ENCODE measurements at regions not wholly inside any gene's neighbourhood (a gene's known extent, or its start where the extent isn't known, plus 50 kb on each side); places are given as distances from the start of the nearest gene placed in this dataset.

DNA sequence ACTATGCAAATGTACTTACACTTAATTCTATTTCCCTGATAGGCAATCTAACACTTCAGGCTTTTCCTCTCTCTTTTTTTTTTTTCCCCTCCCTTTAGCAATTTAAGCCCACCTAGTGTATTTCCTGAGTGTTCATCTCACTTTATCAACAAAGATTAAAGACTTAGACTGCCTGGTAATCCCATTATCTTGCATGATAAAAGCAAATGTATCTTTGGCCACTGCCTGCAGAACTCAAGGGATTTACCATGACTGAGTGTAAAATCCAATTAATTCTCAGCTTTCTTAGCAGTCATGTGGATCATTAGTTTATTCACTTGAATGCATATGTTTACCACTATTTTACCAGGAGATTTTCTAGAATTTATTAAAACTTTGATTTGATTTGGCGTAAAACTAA is 1102.2 kb upstream of the GYPC start:
- Histone ChIP-seq H3K9me3 (ENCODE audit: control insufficient read depth, insufficient read depth, low read length) (no peaks in the 10 kb centered on the region; the same call in 1 of the 2 replicates), H3K4me3 (ENCODE audit: low read depth, low read length) (no peak overlapping the region), H3K27ac (ENCODE audit: low read depth, low read length) (no peak overlapping the region), H3K27me3 (ENCODE audit: control insufficient read depth, insufficient read depth, low read length) (no peaks in the 10 kb centered on the region)
- CTCF ChIA-PET = no interaction called here
- no peak for DNase-seq (ENCODE audit: low read depth, low spot score)
- POLR2A ChIA-PET = no interaction called here
- TF ChIP-seq, protein P1, sequence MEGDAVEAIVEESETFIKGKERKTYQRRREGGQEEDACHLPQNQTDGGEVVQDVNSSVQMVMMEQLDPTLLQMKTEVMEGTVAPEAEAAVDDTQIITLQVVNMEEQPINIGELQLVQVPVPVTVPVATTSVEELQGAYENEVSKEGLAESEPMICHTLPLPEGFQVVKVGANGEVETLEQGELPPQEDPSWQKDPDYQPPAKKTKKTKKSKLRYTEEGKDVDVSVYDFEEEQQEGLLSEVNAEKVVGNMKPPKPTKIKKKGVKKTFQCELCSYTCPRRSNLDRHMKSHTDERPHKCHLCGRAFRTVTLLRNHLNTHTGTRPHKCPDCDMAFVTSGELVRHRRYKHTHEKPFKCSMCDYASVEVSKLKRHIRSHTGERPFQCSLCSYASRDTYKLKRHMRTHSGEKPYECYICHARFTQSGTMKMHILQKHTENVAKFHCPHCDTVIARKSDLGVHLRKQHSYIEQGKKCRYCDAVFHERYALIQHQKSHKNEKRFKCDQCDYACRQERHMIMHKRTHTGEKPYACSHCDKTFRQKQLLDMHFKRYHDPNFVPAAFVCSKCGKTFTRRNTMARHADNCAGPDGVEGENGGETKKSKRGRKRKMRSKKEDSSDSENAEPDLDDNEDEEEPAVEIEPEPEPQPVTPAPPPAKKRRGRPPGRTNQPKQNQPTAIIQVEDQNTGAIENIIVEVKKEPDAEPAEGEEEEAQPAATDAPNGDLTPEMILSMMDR (IDR thresholded peaks at IDR 0.05; ENCODE audit: low read depth, low read length) = no peak

DNA sequence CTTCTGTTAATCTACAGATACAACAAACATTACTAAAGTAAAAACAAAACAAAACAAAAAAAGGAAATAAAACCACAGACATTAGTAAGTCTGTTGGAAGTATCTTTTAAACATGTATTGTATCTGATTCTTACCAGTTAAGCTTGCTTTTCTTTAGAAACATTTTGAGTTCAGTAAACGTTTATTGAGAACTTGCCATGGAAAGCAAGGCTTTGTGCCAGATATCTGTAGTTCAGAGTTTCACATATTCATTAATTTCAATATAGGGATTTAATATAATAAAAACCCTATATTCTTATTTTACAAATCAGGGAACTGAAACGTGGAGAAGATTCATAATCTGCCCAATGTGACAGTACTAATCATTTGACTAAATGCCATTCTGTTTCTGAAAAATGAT is 1101.0 kb upstream of the GYPC start:
- POLR2A ChIA-PET = no interaction called here

DNA sequence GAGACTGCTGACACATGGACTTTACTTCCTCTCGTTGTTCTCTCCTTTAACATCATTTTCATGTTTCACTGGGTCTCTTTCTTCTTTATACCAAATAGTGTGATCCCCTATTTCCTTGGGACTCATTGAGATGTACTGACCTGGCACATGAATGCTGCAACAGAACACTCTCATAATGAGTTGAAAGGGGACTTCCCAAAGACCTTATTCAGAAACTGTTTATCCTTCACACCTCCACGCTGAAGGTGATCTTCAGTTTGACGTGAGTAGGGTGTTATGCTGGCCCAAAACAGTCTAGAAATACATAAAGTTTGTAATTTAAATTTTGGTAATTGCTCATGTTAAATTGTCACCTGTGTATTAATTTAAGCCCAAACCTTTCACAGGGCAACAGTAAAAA is 1096.8 kb upstream of the GYPC start:
- Histone ChIP-seq H3K4me3 (ENCODE audit: low read depth, low read length) (no peak overlapping the region), H3K27me3 (ENCODE audit: control insufficient read depth, insufficient read depth, low read length) (no peaks in the 10 kb centered on the region), H3K27ac (ENCODE audit: low read depth, low read length) (no peak overlapping the region), H3K9me3 (ENCODE audit: control insufficient read depth, insufficient read depth, low read length) (no peaks in the 10 kb centered on the region; the same call in 1 of the 2 replicates)
- DNase-seq (ENCODE audit: low read depth, low spot score) = no peak
- ChIA-PET POLR2A (no interaction called here), CTCF (no interaction called here)
- TF ChIP-seq, protein P1 (IDR thresholded peaks at IDR 0.05; ENCODE audit: low read depth, low read length) = no peak

More for the DNA sequence above, 1101.0 kb upstream of the GYPC start:
- Histone ChIP-seq H3K4me3 (ENCODE audit: low read depth, low read length) (no peak overlapping the region), H3K9me3 (ENCODE audit: control insufficient read depth, insufficient read depth, low read length) (no peaks in the 10 kb centered on the region; the same call in 1 of the 2 replicates), H3K27ac (ENCODE audit: low read depth, low read length) (no peak overlapping the region), H3K27me3 (ENCODE audit: control insufficient read depth, insufficient read depth, low read length) (no peaks in the 10 kb centered on the region)
- CTCF ChIA-PET = no interaction called here
- no peak for DNase-seq (ENCODE audit: low read depth, low spot score)
- TF ChIP-seq, protein P1 (IDR thresholded peaks at IDR 0.05; ENCODE audit: low read depth, low read length) = no peak

DNA sequence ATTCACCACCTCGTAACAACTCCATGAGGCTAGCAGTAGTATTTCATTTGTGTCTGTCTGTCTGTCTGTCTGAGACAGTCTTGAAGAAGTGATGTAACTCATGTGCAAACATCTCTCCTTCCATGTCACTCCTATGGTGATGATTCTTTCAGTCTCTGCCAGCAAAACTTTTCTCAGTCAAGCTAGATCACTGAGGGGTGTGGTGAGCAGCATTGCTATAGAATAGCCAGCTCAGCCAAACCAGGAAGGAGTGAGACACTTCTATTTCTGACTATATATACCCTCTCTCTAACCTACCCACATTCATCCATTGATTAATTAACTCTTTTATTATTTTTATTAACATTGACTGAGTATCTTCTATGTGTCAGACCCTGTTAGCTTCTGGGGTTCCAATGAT is 1095.1 kb upstream of the GYPC start:
- Histone ChIP-seq H3K27ac (ENCODE audit: low read depth, low read length) (no peak overlapping the region), H3K27me3 (ENCODE audit: control insufficient read depth, insufficient read depth, low read length) (no peaks in the 10 kb centered on the region), H3K4me3 (ENCODE audit: low read depth, low read length) (no peak overlapping the region), H3K9me3 (ENCODE audit: control insufficient read depth, insufficient read depth, low read length) (no peaks in the 10 kb centered on the region; the same call in 1 of the 2 replicates)
- ChIA-PET POLR2A (no interaction called here), CTCF (no interaction called here)
- TF ChIP-seq, protein P1 (IDR thresholded peaks at IDR 0.05; ENCODE audit: low read depth, low read length) = no peak
- no peak for DNase-seq (ENCODE audit: low read depth, low spot score)

DNA sequence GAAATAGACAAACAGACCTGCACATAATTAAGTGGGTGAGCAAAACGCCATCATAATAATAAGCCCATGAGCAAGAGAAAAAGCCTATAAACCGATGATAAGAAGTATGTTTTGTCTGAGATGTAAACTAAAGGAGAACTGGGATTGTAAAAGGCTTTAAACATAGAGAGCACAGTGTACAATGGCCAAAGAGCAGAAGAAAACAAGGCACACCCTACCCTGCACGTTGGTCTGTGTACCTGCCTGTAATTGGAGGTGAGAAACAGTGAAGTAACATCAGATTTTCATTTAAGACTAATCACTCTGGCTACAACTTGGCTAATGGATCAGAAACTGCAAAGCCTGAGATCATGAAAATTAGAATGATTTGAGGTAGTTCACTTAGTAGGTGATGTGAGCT is 1094.7 kb upstream of the GYPC start:
- H3K9me3 ChIP-seq (ENCODE audit: control insufficient read depth, insufficient read depth, low read length) = no peaks in the 10 kb centered on the region; the same call in 1 of the 2 replicates
- DNase-seq (ENCODE audit: low read depth, low spot score) = no peak
- POLR2A ChIA-PET = no interaction called here
- H3K27me3 ChIP-seq (ENCODE audit: control insufficient read depth, insufficient read depth, low read length) = no peaks in the 10 kb centered on the region
- no peak overlapping the region for H3K4me3 ChIP-seq (ENCODE audit: low read depth, low read length)
- TF ChIP-seq, protein P1 (IDR thresholded peaks at IDR 0.05; ENCODE audit: low read depth, low read length) = no peak
- CTCF ChIA-PET = no interaction called here
- no peak overlapping the region for H3K27ac ChIP-seq (ENCODE audit: low read depth, low read length)
